ENCODE measurements at regions not wholly inside any gene's neighbourhood (a gene's known extent, or its start where the extent isn't known, plus 50 kb on each side); places are given as distances from the start of the nearest gene placed in this dataset.

GRCh38 chr4:18777190-18777930 is 755.8 kb upstream of the LCORL start:
- no peak overlapping the region for H3K4me3 ChIP-seq (ENCODE audit: low read depth in 2 of 2, low read length in 1 of 2)
- H3K9ac ChIP-seq, result no peak overlapping the region
- no peaks in the 10 kb centered on the region for H3K9me2 ChIP-seq
- H3K4me2 ChIP-seq, result no peak overlapping the region
- no peaks in the 10 kb centered on the region for H3K27me3 ChIP-seq (ENCODE audit: insufficient read depth)
- no peaks in the 10 kb centered on the region for H3K36me3 ChIP-seq (replicated peaks in 1 of 2; ENCODE audit: control insufficient read depth in 1 of 2, insufficient read depth in 2 of 2, low read length in 1 of 2)
- H3K4me1 ChIP-seq (ENCODE audit: control insufficient read depth in 1 of 2, insufficient read depth in 2 of 2, low read depth in 1 of 2, low read length in 1 of 2), result no peaks in the 10 kb centered on the region
- H3F3A ChIP-seq (replicated peaks; ENCODE audit: insufficient read depth), result no peaks in the 10 kb centered on the region
- H3K79me2 ChIP-seq (ENCODE audit: insufficient read depth), result no peaks in the 10 kb centered on the region
- H2AFZ ChIP-seq (ENCODE audit: low read depth), result no peak overlapping the region
- TF ChIP-seq SIN3A (IDR thresholded peaks at IDR 0.05; ENCODE audit: borderline replicate concordance, low read depth, low read length) (no peak), CTCF (IDR thresholded peaks at IDR 0.05) (no peak), CHD2 (IDR thresholded peaks at IDR 0.05; ENCODE audit: low read length, partially characterized antibody) (no peak), TEAD4 (IDR thresholded peaks at IDR 0.05; ENCODE audit: borderline replicate concordance, insufficient read depth) (no peak), NFIC (IDR thresholded peaks at IDR 0.05; ENCODE audit: borderline replicate concordance) (no peak), USF1 (IDR thresholded peaks at IDR 0.05; ENCODE audit: borderline replicate concordance, low read depth) (no peak), FOXM1 (IDR thresholded peaks at IDR 0.05; ENCODE audit: low read depth) (no peak), GATA2 (CRISPR knock-in tag; IDR thresholded peaks at IDR 0.05) (no peak)
- WGBS (ENCODE audit: low lambda C conversion rate), result 20% methylated on average over 4 of the region's 4 CpGs
- no peak for DNase-seq
- ChIA-PET CTCF (no interaction called here), POLR2A (no interaction called here)
- H3K9me3 ChIP-seq, result no peaks in the 10 kb centered on the region
- H4K20me1 ChIP-seq (ENCODE audit: insufficient read depth), result no peaks in the 10 kb centered on the region
- no peak overlapping the region for H3K27ac ChIP-seq (ENCODE audit: low read depth in 2 of 2, low read length in 1 of 2)

- H2AFZ ChIP-seq (ENCODE audit: low read depth), result no peak overlapping the region
- H3K9me3 ChIP-seq, result no peaks in the 10 kb centered on the region
- no peaks in the 10 kb centered on the region for H3K27me3 ChIP-seq (ENCODE audit: insufficient read depth)
- no peaks in the 10 kb centered on the region for H3K9me2 ChIP-seq
- H3F3A ChIP-seq (replicated peaks; ENCODE audit: insufficient read depth), result no peaks in the 10 kb centered on the region
- H3K36me3 ChIP-seq (replicated peaks in 1 of 2; ENCODE audit: control insufficient read depth in 1 of 2, insufficient read depth in 2 of 2, low read length in 1 of 2), result no peaks in the 10 kb centered on the region
- H3K27ac ChIP-seq (ENCODE audit: low read depth in 2 of 2, low read length in 1 of 2), result no peak overlapping the region
- H3K4me2 ChIP-seq, result no peak overlapping the region
- no peak for DNase-seq
- no peaks in the 10 kb centered on the region for H4K20me1 ChIP-seq (ENCODE audit: insufficient read depth)
- H3K4me3 ChIP-seq (ENCODE audit: low read depth in 2 of 2, low read length in 1 of 2), result no peak overlapping the region
- ChIA-PET POLR2A (no interaction called here), CTCF (no interaction called here)
- WGBS (ENCODE audit: low lambda C conversion rate), result 19% methylated on average over 2 of the region's 2 CpGs
- H3K9ac ChIP-seq, result no peak overlapping the region
- H3K4me1 ChIP-seq (ENCODE audit: control insufficient read depth in 1 of 2, insufficient read depth in 2 of 2, low read depth in 1 of 2, low read length in 1 of 2), result no peaks in the 10 kb centered on the region
- no peaks in the 10 kb centered on the region for H3K79me2 ChIP-seq (ENCODE audit: insufficient read depth)
- TF ChIP-seq RXRA (IDR thresholded peaks at IDR 0.05; ENCODE audit: borderline replicate concordance, low read depth) (no peak), PBX3 (IDR thresholded peaks at IDR 0.05) (no peak), POLR2AphosphoS5 (IDR thresholded peaks at IDR 0.05; ENCODE audit: low read depth, low read length) (no peak), MEF2A (IDR thresholded peaks at IDR 0.05; ENCODE audit: borderline replicate concordance, low read depth) (no peak)
Observed at GRCh38 chr4:18767921-18768320, 746.4 kb upstream of the LCORL start.

Measured in SK-N-SH (cell line).